ENCODE measurements at regions not wholly inside any gene's neighbourhood (a gene's known extent, or its start where the extent isn't known, plus 50 kb on each side); places are given as distances from the start of the nearest gene placed in this dataset.

GRCh38 chr18:56108478-56109367, 520.7 kb upstream of the TCF4 start:
- POLR2A ChIA-PET = no interaction called here

More at GRCh38 chr18:56108478-56109367, 520.7 kb upstream of the TCF4 start:
- CTCF ChIA-PET (ENCODE audit: low intra/inter-chr PET ratio) = no interaction called here
- intact Hi-C loops (cut with micrococcal nuclease) = no loop called here
- DNase-seq (ENCODE audit: extremely low read depth in 1 of 4, low spot score in 3 of 4) = no peak
- no peak overlapping the region for H3K4me2 ChIP-seq (ENCODE audit: insufficient read depth, low read length)
- H4K20me1 ChIP-seq (replicated peaks; ENCODE audit: control insufficient read depth, insufficient read depth, low read length) = no peaks in the 10 kb centered on the region
- no peaks in the 10 kb centered on the region for H3K79me2 ChIP-seq (ENCODE audit: control insufficient read depth, insufficient read depth, low read length)
- TF ChIP-seq, protein P1, sequence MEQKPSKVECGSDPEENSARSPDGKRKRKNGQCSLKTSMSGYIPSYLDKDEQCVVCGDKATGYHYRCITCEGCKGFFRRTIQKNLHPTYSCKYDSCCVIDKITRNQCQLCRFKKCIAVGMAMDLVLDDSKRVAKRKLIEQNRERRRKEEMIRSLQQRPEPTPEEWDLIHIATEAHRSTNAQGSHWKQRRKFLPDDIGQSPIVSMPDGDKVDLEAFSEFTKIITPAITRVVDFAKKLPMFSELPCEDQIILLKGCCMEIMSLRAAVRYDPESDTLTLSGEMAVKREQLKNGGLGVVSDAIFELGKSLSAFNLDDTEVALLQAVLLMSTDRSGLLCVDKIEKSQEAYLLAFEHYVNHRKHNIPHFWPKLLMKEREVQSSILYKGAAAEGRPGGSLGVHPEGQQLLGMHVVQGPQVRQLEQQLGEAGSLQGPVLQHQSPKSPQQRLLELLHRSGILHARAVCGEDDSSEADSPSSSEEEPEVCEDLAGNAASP (IDR thresholded peaks at IDR 0.05) = no peak
- TF ChIP-seq RBM15 (IDR thresholded peaks at IDR 0.05; ENCODE audit: insufficient read depth, low read length) (no peak), NCOA4 (IDR thresholded peaks at IDR 0.05; ENCODE audit: partially characterized antibody) (no peak), EP400 (IDR thresholded peaks at IDR 0.05) (no peak), ZNF121 (CRISPR knock-in tag; conservative IDR thresholded peaks at IDR 0.05) (no peak), CREB3L1 (IDR thresholded peaks at IDR 0.05; ENCODE audit: borderline replicate concordance, low read depth) (no peak), ZNF586 (CRISPR knock-in tag; conservative IDR thresholded peaks at IDR 0.05) (no peak), PML (IDR thresholded peaks at IDR 0.05; ENCODE audit: low read length) (no peak), ZNF217 (CRISPR knock-in tag; IDR thresholded peaks at IDR 0.05) (no peak), GATA2 (CRISPR knock-in tag; IDR thresholded peaks at IDR 0.05) (no peak), NR1H2 (CRISPR knock-in tag; IDR thresholded peaks at IDR 0.05) (no peak), CHD4 (IDR thresholded peaks at IDR 0.05; ENCODE audit: insufficient read depth, insufficient replicate concordance, low read depth, low read length, poor library complexity, severe bottlenecking) (no peak), ZNF253 (CRISPR knock-in tag; conservative IDR thresholded peaks at IDR 0.05) (no peak), MXI1 (IDR thresholded peaks at IDR 0.05; ENCODE audit: low read depth, low read length) (no peak), PHF8 (IDR thresholded peaks at IDR 0.05; ENCODE audit: borderline replicate concordance, low read length) (no peak), NEUROD1 (IDR thresholded peaks at IDR 0.05; ENCODE audit: borderline replicate concordance, low read depth, low read length, partially characterized antibody) (no peak)
- TF ChIP-seq, protein P2, sequence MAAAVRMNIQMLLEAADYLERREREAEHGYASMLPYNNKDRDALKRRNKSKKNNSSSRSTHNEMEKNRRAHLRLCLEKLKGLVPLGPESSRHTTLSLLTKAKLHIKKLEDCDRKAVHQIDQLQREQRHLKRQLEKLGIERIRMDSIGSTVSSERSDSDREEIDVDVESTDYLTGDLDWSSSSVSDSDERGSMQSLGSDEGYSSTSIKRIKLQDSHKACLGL (CRISPR knock-in tag; IDR thresholded peaks at IDR 0.05; ENCODE audit: borderline replicate concordance, poor library complexity, severe bottlenecking) = no peak
- no peak overlapping the region for H3K4me3 ChIP-seq
- in situ Hi-C loops (cut with MboI) = no loop called here
- H3K27ac ChIP-seq (ENCODE audit: extremely low read depth, low read depth, low read length) = no peak overlapping the region
- H2AFZ ChIP-seq (ENCODE audit: low read depth, low read length) = no peak overlapping the region
- H3K36me3 ChIP-seq (ENCODE audit: control insufficient read depth, insufficient read depth, low read length) = no peaks in the 10 kb centered on the region
- BruUV-seq (replicated peaks) = no TSS peak
- 0% methylated on average over 4 of the region's 4 CpGs for WGBS (ENCODE audit: insufficient coverage, low coverage, missing lambda C conversion rate)
- no peak overlapping the region for H3K9ac ChIP-seq (ENCODE audit: insufficient read depth in 1 of 2, low read depth in 2 of 2, low read length in 2 of 2)
- no peak for FAIRE-seq
- no peaks in the 10 kb centered on the region for H3K27me3 ChIP-seq (ENCODE audit: control insufficient read depth in 2 of 2, insufficient read depth in 2 of 2, low read length in 2 of 2)
- no peak for ATAC-seq
- no peaks in the 10 kb centered on the region for H3K9me1 ChIP-seq (ENCODE audit: control insufficient read depth, insufficient read depth, low read length)
- H3K9me3 ChIP-seq (replicated peaks; ENCODE audit: control insufficient read depth, insufficient read depth, low read depth, low read length) = no peaks in the 10 kb centered on the region
- H3K4me1 ChIP-seq (replicated peaks in 1 of 2; ENCODE audit: control insufficient read depth in 2 of 2, insufficient read depth in 2 of 2, low read length in 2 of 2) = no peaks in the 10 kb centered on the region
